Large intestine (tissue), 3 donors: ENCODE measurements at regions not wholly inside any gene's neighbourhood (a gene's known extent, or its start where the extent isn't known, plus 50 kb on each side); places are given as distances from the start of the nearest gene placed in this dataset.

Source experiments
- DNase-seq, 2 donors: peaks; one replicate each; pipeline versions ENCODE4 v3.0.0 to v3.0.0-alpha.2; 2013
- H3K27ac ChIP-seq: one replicate; pipeline ENCODE4 v1.5.1; 2013; ENCODE audit warnings: low read length
- H3K27me3 ChIP-seq: 2 replicates; pipeline ENCODE4 v1.6.1; 2013; ENCODE audit warnings: low read length; ENCODE audit not compliant: control insufficient read depth, insufficient read depth
- H3K36me3 ChIP-seq: 2 replicates; pipeline ENCODE4 v1.6.1; 2013; ENCODE audit warnings: low read length; ENCODE audit not compliant: control insufficient read depth, insufficient read depth
- H3K4me1 ChIP-seq: one replicate; pipeline ENCODE4 v1.6.1; 2013; ENCODE audit warnings: low read length; ENCODE audit not compliant: control insufficient read depth, insufficient read depth
- H3K4me3 ChIP-seq: one replicate; pipeline ENCODE4 v1.5.1; 2013; ENCODE audit warnings: low read length
- H3K9me3 ChIP-seq: one replicate; pipeline ENCODE4 v1.6.1; 2013; ENCODE audit warnings: mild to moderate bottlenecking, low read depth, low read length, moderate library complexity; ENCODE audit not compliant: control insufficient read depth
- WGBS: methylation state at CpG from one replicate; pipeline ENCODE4 v1.1.5; 2013; ENCODE audit warnings: low lambda C conversion rate; ENCODE audit not compliant: insufficient coverage; 5-methylcytosine and 5-hydroxymethylcytosine counted together

- no CpG with 5 or more reads among the region's 6 CpGs for WGBS
- no peak for DNase-seq
- Histone ChIP-seq H3K4me3 (no peak overlapping the region), H3K27me3 (no peaks in the 10 kb centered on the region), H3K27ac (no peak overlapping the region), H3K4me1 (no peaks in the 10 kb centered on the region), H3K36me3 (no peaks in the 10 kb centered on the region), H3K9me3 (no peaks in the 10 kb centered on the region)
Measured at GRCh38 chr6:43868467-43868866, 98.5 kb downstream of the VEGFA start.

GRCh38 chr6:43867996-43868395, 98.0 kb downstream of the VEGFA start:
- no peak for DNase-seq
- H3K9me3 ChIP-seq, result no peaks in the 10 kb centered on the region
- H3K27me3 ChIP-seq, result no peaks in the 10 kb centered on the region
- no peak overlapping the region for H3K27ac ChIP-seq
- H3K4me1 ChIP-seq, result no peaks in the 10 kb centered on the region
- no CpG with 5 or more reads among the region's 5 CpGs for WGBS
- no peaks in the 10 kb centered on the region for H3K36me3 ChIP-seq
- no peak overlapping the region for H3K4me3 ChIP-seq

GRCh38 chr6:43867246-43867645, 97.2 kb downstream of the VEGFA start:
- H3K27me3 ChIP-seq, result no peaks in the 10 kb centered on the region
- no peak for DNase-seq
- H3K27ac ChIP-seq, result no peak overlapping the region
- no peak overlapping the region for H3K4me3 ChIP-seq
- H3K9me3 ChIP-seq, result no peaks in the 10 kb centered on the region
- no peaks in the 10 kb centered on the region for H3K4me1 ChIP-seq
- no peaks in the 10 kb centered on the region for H3K36me3 ChIP-seq
- WGBS, result no CpG with 5 or more reads among the region's 4 CpGs

GRCh38 chr6:43865932-43866645, 96.1 kb downstream of the VEGFA start:
- no CpG with 5 or more reads among the region's 12 CpGs for WGBS
- Histone ChIP-seq H3K36me3 (no peaks in the 10 kb centered on the region), H3K9me3 (no peaks in the 10 kb centered on the region), H3K4me1 (no peaks in the 10 kb centered on the region), H3K27ac (no peak overlapping the region), H3K27me3 (no peaks in the 10 kb centered on the region), H3K4me3 (no peak overlapping the region)
- no peak for DNase-seq

- WGBS, result no CpG with 5 or more reads among the region's 4 CpGs
- Histone ChIP-seq H3K4me1 (no peaks in the 10 kb centered on the region), H3K9me3 (no peaks in the 10 kb centered on the region), H3K27ac (no peak overlapping the region), H3K27me3 (no peaks in the 10 kb centered on the region), H3K4me3 (no peak overlapping the region), H3K36me3 (no peaks in the 10 kb centered on the region)
- no peak for DNase-seq
Measured at GRCh38 chr6:43865086-43865485, 95.1 kb downstream of the VEGFA start.

- WGBS, result no CpG with 5 or more reads among the region's 2 CpGs
- no peak overlapping the region for H3K4me3 ChIP-seq
- H3K27ac ChIP-seq, result no peak overlapping the region
- H3K27me3 ChIP-seq, result no peaks in the 10 kb centered on the region
- no peaks in the 10 kb centered on the region for H3K36me3 ChIP-seq
- no peaks in the 10 kb centered on the region for H3K9me3 ChIP-seq
- H3K4me1 ChIP-seq, result no peaks in the 10 kb centered on the region
- no peak for DNase-seq
Measured at GRCh38 chr6:43862925-43863324, 92.9 kb downstream of the VEGFA start.

- no peaks in the 10 kb centered on the region for H3K9me3 ChIP-seq
- no peak for DNase-seq
- H3K4me1 ChIP-seq, result no peaks in the 10 kb centered on the region
- 58% methylated on average over 3 of the region's 14 CpGs for WGBS
- H3K27ac ChIP-seq, result no peak overlapping the region
- H3K27me3 ChIP-seq, result no peaks in the 10 kb centered on the region
- no peaks in the 10 kb centered on the region for H3K36me3 ChIP-seq
- no peak overlapping the region for H3K4me3 ChIP-seq
Measured at GRCh38 chr6:43861212-43861894, 91.3 kb downstream of the VEGFA start.

- H3K4me3 ChIP-seq, result no peak overlapping the region
- H3K4me1 ChIP-seq, result no peaks in the 10 kb centered on the region
- WGBS, result no CpG with 5 or more reads among the region's 7 CpGs
- no peaks in the 10 kb centered on the region for H3K9me3 ChIP-seq
- no peaks in the 10 kb centered on the region for H3K27me3 ChIP-seq
- H3K27ac ChIP-seq, result no peak overlapping the region
- no peaks in the 10 kb centered on the region for H3K36me3 ChIP-seq
- no peak for DNase-seq
Measured at GRCh38 chr6:43860285-43860684, 90.3 kb downstream of the VEGFA start.

- no peaks in the 10 kb centered on the region for H3K36me3 ChIP-seq
- 89% methylated on average over 7 of the region's 9 CpGs for WGBS
Measured at GRCh38 chr6:43859213-43859612, 89.2 kb downstream of the VEGFA start.

GRCh38 chr6:43858161-43859153, 88.4 kb downstream of the VEGFA start:
- DNase-seq, result no peak
- no CpG with 5 or more reads among the region's 11 CpGs for WGBS
- Histone ChIP-seq H3K36me3 (no peaks in the 10 kb centered on the region), H3K27ac (no peak overlapping the region), H3K27me3 (no peaks in the 10 kb centered on the region), H3K4me1 (peaks cover 8% of the 10 kb centered on the region), H3K4me3 (no peak overlapping the region), H3K9me3 (no peaks in the 10 kb centered on the region)

More at GRCh38 chr6:43859213-43859612, 89.2 kb downstream of the VEGFA start:
- no peak for DNase-seq
- H3K27ac ChIP-seq, result no peak overlapping the region
- no peaks in the 10 kb centered on the region for H3K27me3 ChIP-seq
- peaks cover 4% of the 10 kb centered on the region for H3K4me1 ChIP-seq
- H3K9me3 ChIP-seq, result no peaks in the 10 kb centered on the region
- no peak overlapping the region for H3K4me3 ChIP-seq
